ENCODE measurements at regions not wholly inside any gene's neighbourhood (a gene's known extent, or its start where the extent isn't known, plus 50 kb on each side); places are given as distances from the start of the nearest gene placed in this dataset.

DNA sequence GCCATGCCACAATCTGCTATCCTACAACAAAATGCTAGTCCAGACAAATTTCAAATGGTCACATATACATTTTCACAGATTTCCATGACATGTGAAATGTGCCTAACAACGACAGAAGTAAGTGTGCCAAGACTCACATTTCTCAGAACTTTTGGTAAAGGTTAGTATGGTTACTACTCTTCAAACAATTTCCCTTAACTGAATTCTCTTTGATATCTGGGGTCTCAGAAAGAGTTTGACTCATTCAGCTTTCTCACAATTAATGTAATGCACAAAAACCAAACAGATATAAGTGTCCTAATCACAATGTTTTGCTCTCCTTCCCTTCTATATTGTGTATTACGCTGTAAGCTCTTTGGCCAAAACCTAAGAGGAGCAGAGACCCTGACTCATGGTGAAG lies 122.4 kb upstream of the LEF1 start:
- Histone ChIP-seq H3K9me3 (no peaks in the 10 kb centered on the region), H3K27ac (no peak overlapping the region), H3K4me1 (no peaks in the 10 kb centered on the region), H3K27me3 (no peaks in the 10 kb centered on the region), H3K36me3 (no peaks in the 10 kb centered on the region), H3K4me3 (no peak overlapping the region)
- TF ChIP-seq POLR2AphosphoS5 (IDR thresholded peaks at IDR 0.05) (no peak), EP300 (IDR thresholded peaks at IDR 0.05) (no peak), POLR2A (IDR thresholded peaks at IDR 0.05) (no peak)
- TF ChIP-seq, protein P1, sequence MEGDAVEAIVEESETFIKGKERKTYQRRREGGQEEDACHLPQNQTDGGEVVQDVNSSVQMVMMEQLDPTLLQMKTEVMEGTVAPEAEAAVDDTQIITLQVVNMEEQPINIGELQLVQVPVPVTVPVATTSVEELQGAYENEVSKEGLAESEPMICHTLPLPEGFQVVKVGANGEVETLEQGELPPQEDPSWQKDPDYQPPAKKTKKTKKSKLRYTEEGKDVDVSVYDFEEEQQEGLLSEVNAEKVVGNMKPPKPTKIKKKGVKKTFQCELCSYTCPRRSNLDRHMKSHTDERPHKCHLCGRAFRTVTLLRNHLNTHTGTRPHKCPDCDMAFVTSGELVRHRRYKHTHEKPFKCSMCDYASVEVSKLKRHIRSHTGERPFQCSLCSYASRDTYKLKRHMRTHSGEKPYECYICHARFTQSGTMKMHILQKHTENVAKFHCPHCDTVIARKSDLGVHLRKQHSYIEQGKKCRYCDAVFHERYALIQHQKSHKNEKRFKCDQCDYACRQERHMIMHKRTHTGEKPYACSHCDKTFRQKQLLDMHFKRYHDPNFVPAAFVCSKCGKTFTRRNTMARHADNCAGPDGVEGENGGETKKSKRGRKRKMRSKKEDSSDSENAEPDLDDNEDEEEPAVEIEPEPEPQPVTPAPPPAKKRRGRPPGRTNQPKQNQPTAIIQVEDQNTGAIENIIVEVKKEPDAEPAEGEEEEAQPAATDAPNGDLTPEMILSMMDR (IDR thresholded peaks at IDR 0.05), result no peak
- DNase-seq (no peak), ATAC-seq (ENCODE audit: low FRiP score in 2 of 2) (no peak)
- WGBS, 2 donors, result 90 to 95% methylated on average over 2 of the region's 2 CpGs

DNA sequence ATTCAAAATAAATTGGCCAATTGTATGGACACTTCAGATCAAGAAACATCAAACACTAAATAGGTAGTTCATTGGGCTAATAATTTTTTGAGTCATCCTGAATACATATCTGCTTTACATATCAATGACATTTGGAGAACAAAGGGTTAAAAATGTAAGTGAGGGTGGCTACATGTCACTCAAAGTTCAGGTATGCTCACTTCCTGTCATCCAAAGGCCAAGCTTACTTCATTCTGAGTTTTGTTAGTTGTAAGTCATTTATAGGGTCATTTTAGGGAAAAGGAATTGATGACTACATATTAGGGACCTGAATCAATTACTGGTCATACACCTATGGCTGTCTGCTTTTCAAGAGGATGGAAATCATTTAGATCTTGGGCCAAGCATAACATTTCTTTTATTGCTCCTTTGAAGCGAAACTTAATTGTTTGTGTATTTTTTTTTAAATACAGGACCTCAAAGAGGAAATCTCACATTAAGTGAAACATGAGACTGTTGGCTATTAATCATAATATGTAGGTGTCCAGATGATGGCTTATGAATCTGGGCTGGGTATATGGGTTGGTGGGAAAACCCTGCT lies 119.2 kb upstream of the LEF1 start:
- Histone ChIP-seq H3K27ac (no peak overlapping the region), H3K4me3 (no peak overlapping the region), H3K36me3 (no peaks in the 10 kb centered on the region), H3K27me3 (no peaks in the 10 kb centered on the region), H3K9me3 (no peaks in the 10 kb centered on the region), H3K4me1 (no peaks in the 10 kb centered on the region)
- WGBS, 2 donors, result 48 to 49% methylated on average over 1 of the region's 1 CpG
- TF ChIP-seq POLR2A (IDR thresholded peaks at IDR 0.05), result no peak
- no peak for TF ChIP-seq EP300 (IDR thresholded peaks at IDR 0.05)
- TF ChIP-seq, protein P1 (IDR thresholded peaks at IDR 0.05), result no peak
- no peak for TF ChIP-seq POLR2AphosphoS5 (IDR thresholded peaks at IDR 0.05)
- ATAC-seq (ENCODE audit: low FRiP score in 2 of 2), result no peak
- DNase-seq, result no peak

DNA sequence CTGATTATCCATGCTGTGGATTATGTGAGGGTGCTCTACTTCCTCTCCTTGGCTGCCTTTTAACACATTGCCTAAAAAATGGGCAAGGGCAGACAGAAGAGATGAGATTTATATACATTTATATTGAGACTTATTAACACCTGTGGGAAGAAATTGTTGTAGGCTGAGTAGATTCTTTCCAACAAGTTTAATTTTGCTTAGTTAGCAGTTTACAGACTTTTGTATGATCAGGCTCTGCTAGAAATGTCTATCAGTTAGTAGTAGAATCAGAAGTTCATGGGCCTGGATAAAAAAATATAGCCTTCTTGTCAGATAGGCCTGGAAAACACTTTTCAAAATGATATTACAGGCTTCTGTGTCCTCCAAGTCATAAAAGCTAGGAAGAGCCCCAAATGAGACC lies 111.3 kb upstream of the LEF1 start:
- Histone ChIP-seq H3K9me3 (no peaks in the 10 kb centered on the region), H3K27me3 (no peaks in the 10 kb centered on the region), H3K4me1 (no peaks in the 10 kb centered on the region), H3K27ac (no peak overlapping the region), H3K36me3 (no peaks in the 10 kb centered on the region), H3K4me3 (no peak overlapping the region)
- DNase-seq, result no peak
- no peak for TF ChIP-seq EP300 (IDR thresholded peaks at IDR 0.05)
- no peak for TF ChIP-seq POLR2AphosphoS5 (IDR thresholded peaks at IDR 0.05)
- TF ChIP-seq POLR2A (IDR thresholded peaks at IDR 0.05), result no peak
- TF ChIP-seq, protein P1 (IDR thresholded peaks at IDR 0.05), result no peak
- ATAC-seq (ENCODE audit: low FRiP score in 2 of 2), result no peak

- H3K4me1 ChIP-seq, result no peaks in the 10 kb centered on the region
- WGBS, 2 donors, result 75 to 83% methylated on average over 3 of the region's 3 CpGs
- H3K4me3 ChIP-seq, result no peak overlapping the region
- H3K27ac ChIP-seq, result no peak overlapping the region
- TF ChIP-seq POLR2AphosphoS5 (IDR thresholded peaks at IDR 0.05) (no peak), EP300 (IDR thresholded peaks at IDR 0.05) (no peak), POLR2A (IDR thresholded peaks at IDR 0.05) (no peak)
- TF ChIP-seq, protein P1 (IDR thresholded peaks at IDR 0.05), result no peak
- no peaks in the 10 kb centered on the region for H3K27me3 ChIP-seq
- DNase-seq (no peak), ATAC-seq (ENCODE audit: low FRiP score in 2 of 2) (no peak)
- H3K9me3 ChIP-seq, result no peaks in the 10 kb centered on the region
- no peaks in the 10 kb centered on the region for H3K36me3 ChIP-seq
Observed at GRCh38 chr4:108276690-108277089, 108.0 kb upstream of the LEF1 start.

- TF ChIP-seq, protein P1 (IDR thresholded peaks at IDR 0.05), result no peak
- no peak for TF ChIP-seq POLR2AphosphoS5 (IDR thresholded peaks at IDR 0.05)
- TF ChIP-seq POLR2A (IDR thresholded peaks at IDR 0.05), result no peak
- TF ChIP-seq EP300 (IDR thresholded peaks at IDR 0.05), result no peak
- no peaks in the 10 kb centered on the region for H3K27me3 ChIP-seq
- ATAC-seq (ENCODE audit: low FRiP score in 2 of 2), result no peak
- no peaks in the 10 kb centered on the region for H3K4me1 ChIP-seq
- DNase-seq, result no peak
- H3K9me3 ChIP-seq, result no peaks in the 10 kb centered on the region
- H3K27ac ChIP-seq, result no peak overlapping the region
- no peaks in the 10 kb centered on the region for H3K36me3 ChIP-seq
- H3K4me3 ChIP-seq, result no peak overlapping the region
Observed at GRCh38 chr4:108272986-108273385, 104.3 kb upstream of the LEF1 start.
